Epidermal melanocyte (primary cell): ENCODE measurements at regions not wholly inside any gene's neighbourhood (a gene's known extent, or its start where the extent isn't known, plus 50 kb on each side); places are given as distances from the start of the nearest gene placed in this dataset.
"Not testable (repeated sequence)": the region's sequence is repeated elsewhere in the genome, so short reads cannot be mapped to it uniquely, and the experiment has no call there.

ENCODE experiments used
- DNase-seq: peaks from one replicate; pipeline ENCODE4 v3.0.0; 2011; ENCODE audit warnings: low spot score; ENCODE audit not compliant: insufficient read length

DNA sequence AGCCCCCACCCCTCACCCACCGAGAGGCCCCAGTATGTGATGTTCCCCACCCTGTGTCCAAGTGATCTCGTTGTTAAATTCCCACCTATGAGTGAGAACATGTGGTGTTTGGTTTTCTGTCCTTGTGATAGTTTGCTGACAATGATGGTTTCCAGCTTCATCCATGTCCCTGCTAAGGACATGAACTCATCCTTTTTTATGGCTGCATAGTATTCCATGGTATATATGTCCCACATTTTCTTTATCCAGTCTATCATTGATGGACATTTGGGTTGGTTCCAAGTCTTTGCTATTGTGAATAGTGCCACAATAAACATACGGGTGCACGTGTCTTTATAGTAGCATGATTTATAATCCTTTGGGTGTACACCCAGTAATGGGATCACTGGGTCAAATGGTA, 79.2 kb downstream of the PXDC1 start:
- not testable (repeated sequence) for DNase-seq

DNA sequence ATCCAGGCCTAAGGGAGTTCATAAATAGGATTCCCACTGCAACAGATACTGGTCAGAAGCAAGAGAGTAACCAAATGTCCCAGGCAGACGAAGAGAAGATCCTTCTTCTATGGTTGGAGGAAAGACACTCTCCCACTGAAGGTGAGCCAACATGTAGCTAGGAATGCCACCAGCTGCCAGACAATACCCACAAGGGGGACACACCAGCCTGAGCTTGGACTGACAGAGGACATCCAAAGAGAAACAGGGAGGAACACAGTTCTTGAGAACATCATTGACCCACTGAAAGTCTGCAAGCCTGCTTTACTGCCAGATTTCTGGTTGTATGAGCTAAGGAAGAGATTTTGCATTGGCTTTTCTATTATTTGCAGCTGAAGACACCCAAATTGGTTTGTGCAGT, 80.1 kb downstream of the PXDC1 start:
- DNase-seq: no peak

DNA sequence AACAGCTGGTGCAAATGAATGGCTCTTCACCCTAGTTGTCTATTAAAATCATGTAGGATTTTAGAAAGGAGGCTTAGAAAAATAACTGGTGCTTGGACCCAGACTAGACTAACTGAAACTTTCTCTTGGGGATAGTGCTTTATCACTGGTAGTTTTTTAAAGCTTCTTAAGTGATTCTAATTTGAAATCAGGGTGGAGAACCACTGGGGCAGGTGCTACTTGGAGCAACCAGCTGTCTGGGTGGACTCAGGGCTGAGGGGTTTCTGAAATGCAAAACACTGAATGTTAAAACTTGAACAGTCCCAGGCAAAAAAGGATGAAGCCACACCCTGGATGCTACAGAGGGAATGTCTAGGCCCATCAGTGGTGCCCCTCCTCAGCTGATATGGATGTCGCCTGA, 81.2 kb downstream of the PXDC1 start:
- no peak for DNase-seq

DNA sequence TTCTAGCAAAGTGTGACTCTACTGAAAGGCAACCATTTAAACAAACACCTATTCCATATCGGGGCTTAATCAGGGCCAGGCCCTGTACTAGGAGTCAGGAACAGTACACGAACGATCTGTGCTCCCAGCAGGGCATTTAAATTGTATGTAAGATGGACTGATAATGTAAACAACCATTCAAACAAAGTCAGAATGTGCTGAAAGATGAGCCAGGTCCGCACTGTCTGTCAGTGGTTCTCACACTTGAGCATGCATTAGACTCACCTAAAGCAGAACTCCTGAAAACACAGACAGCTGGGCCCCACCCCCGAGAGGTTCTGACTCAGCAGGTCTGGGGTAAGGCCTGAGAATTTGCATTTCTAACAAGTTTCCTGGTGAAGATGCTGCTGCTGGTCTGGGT, 81.6 kb downstream of the PXDC1 start:
- no peak for DNase-seq

DNA sequence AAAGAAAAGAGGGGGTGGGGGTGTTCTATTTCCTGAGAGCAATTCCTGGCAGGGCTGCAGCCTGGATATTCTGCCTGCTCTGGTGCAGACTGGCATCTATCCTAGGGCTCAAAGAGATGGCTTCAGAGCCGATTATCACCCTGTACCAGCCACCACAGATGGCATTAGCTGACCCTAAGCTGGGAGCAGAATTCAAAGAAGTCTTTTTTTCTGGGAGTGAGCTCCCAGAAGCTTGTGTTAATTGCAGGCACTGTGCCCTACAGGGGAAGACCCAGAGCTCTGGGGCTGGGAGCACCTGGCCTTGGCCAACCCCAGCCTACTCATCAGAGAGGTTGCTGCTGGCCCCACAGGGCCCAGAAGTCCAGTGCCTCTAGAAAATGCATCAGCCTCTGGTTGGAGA, 85.9 kb downstream of the PXDC1 start:
- no peak for DNase-seq

DNA sequence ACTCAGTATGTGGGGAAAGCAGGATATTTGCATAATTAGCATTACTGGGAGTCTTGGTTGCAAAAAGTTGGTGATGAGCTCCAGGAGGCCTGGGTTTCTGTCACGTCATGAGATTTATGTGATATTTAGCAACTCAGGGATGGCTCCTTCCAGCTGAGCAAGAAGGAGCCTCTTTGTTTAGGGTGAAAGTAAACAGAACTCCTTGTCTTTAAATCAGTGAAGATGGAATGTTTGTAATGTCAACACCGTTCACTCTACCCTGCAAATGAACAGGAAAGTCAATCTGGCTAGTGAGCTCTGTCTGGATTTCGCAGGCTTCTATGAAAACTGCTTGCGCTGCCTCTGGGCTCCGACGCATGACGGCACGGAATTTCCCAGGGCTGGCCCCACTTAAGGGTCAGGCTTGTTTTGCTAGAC, 86.9 kb downstream of the PXDC1 start:
- DNase-seq: no peak

DNA sequence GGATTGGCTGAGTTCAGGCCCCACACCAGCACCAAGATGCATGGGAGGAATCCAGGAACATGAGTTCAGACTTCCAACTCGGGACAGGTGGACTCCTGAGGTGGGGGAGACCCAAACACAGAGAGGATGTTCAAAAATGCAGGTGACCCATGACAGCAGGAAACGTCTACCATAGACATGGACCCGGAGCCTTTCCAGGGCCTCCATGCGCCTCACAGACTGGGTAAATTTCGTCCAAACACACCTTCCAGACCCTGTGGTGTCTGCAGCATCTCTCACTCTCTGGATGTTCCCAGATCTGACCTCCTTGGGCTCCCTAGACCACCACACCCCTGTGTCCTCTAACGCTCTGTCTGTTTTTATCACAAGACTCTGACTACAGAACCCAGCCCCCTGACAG, 87.7 kb downstream of the PXDC1 start:
- DNase-seq: no peak

DNA sequence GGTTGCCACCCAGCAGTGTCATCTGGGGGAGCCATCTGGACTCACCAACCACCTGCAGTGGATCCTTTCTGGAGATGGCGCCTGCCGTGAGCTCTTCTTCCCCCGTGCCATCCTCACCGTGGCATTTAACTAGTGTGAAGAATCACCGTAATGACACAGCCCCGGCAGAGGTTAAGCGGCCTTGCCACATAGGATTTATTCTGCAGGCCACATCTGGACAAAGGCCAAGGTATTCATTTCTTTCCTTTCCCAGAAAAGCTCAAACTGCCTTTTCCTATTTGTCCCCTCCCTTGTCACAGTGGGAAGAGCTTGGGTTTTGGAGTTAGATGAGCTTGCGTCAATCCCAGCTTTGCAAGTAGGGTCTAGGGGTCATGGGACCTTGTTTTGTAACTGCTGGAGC, 88.4 kb downstream of the PXDC1 start:
- DNase-seq: no peak

DNA sequence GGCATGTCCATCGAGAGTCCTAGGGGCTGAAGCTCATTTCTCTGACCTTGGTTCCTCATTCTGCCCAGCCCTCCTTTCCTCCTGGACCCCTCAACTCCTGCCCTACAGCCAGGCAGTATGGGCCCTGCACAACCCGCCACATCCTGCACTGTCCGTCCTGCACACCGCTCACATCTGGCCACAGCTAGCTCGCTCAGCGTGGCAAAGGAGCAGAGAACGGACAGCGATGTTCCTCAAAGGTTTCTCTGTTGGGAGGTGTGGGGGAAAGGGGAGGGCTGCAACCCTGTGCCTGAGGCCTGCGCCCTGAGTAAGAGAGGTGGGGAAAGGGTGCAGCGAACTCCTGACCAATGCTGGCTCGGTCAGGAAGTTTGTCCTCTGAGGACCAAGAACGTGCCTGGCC, 90.1 kb downstream of the PXDC1 start:
- no peak for DNase-seq

DNA sequence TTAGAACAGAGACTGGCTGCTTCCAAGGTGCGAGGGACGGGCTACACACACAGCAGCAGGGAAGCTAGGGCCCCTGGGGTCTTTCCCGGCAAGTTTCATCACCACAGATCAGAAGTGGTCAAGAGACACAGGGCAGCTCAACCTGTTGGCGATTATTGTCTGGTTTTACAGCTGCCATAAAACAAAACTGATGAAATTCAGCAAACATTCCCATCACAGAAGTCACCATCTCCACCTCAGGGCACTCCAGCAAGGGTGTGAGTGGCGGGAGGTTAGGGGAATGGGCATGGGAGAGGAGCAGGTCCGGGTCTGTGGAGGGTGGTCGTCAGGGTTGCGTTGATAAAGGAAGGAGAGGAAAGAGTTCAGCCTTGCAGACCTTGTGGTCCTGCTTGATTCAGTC, 91.0 kb downstream of the PXDC1 start:
- DNase-seq: no peak

DNA sequence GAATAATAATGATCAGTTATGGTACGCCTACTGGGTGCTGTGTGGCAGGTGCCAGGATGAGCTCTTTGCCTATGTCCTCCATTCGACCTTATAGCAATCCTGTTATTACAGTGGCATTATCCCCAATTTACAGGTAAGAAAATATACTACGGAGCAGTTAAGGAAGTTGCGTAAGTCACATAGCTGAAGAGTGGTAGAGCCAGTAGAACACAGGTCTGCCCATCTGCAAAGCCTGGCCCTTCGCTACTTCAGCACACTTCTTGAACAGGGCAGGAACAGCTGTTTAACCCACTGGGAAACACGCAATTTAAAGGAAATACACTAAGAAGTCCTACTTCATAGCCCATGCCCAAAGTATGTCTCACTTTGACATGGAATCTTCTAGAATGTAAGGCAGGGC, 91.8 kb downstream of the PXDC1 start:
- no peak for DNase-seq

DNA sequence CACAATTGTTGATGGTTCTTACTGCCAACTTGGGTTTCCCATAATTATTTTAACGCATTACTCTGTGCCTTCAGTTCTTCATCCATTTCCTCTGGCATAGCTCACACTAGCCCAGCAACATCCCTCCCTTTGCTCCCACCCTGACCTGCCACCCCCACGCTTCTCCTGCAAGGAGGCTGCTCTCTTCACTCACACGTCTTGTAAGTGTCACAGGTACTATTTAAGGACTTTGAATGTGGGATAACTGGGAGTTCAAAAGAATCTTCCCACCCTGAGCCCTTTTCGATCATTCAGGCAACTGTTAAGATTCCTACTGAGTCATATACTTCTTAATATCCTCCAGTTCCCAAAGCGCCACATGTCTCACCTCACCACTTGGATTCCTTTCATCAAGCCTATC, 95.4 kb downstream of the PXDC1 start:
- DNase-seq: no peak

DNA sequence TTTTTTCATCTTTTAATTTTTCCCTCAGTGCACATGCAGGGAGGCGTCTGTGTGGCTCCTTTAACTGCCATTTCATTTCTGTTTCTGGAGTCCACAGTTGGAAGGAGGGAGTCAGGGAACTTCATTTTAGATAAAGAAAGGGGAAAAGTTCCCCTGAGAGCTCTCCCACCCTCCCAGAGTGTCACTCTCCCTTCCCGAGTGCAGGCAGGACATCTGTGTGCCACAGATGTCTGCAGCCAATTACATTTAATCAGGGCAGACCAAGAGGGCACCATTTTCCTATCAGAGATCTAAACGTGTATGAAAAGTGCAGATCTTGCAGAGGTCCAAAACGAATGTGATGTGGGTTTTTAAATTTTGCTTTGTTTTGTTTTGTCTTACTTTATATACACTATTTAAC, 96.6 kb downstream of the PXDC1 start:
- DNase-seq: no peak

DNA sequence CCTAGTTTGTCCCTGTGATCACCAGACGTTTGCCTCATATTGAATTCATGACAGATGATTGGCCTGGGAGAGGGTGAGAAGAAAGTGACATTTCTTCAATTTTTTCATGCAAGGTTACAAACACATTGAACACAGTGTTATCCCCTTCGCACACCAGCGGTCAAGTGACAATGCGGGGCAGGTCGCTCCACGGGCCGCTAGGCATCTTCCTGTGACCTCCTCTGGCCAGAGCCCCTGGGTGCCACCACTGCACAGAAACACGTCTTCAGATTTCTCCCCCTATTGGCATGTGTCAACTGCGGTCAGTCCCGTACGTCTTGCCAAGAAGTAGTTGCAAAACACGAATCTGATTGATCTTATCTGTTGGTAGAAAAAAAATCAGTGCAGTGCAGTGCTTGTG, 97.1 kb downstream of the PXDC1 start:
- DNase-seq: no peak

DNA sequence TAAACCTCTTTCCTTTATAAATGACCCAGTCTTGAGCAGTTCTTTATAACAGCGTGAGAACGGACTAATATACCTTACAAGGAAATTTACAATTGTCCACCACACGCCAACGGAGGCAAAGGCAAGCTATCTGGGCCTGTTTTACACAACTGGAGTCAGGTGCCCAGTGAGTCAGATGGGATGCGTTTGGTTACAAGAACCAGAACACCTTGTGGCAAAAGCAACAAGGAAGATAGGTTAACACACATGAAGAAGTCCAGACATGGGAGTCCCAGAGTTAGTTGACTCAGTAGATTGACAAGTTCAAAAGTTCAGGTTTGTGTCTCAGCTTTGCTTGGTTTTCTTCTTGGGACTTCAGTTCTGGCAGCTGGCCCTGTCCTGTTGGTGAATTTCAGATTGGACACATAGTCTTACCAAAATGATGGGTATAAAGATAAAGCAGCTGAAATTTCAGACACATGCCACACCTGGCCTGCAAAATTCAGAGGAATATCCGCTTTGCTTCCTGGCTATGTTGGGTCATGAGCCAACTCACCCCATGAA, 97.9 kb downstream of the PXDC1 start:
- DNase-seq: no peak

DNA sequence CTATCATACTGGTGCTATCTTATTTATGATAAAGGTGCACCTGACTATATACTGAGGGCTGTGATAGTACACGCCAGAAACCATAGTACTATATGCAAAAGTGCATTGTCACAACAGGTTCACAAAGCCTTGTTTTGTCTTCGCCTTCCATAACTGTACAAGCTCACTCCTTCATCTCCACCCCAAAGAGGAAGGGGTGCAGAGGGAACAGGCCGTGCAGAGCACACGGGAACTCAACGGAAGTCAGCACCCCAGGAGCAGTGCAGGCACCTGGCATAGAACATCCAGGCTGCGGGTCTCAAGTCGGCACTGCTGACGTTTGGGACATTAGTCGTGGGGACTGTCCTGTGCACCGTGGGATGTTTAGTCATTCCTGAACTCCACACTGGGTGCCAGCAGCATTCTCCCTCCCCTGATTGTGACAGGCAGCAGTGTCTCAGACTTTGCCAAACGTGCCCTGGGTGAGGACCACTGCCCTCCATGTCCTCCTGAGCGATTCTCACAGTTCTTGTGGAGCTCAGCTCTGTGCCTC, 99.7 kb downstream of the PXDC1 start:
- no peak for DNase-seq

DNA sequence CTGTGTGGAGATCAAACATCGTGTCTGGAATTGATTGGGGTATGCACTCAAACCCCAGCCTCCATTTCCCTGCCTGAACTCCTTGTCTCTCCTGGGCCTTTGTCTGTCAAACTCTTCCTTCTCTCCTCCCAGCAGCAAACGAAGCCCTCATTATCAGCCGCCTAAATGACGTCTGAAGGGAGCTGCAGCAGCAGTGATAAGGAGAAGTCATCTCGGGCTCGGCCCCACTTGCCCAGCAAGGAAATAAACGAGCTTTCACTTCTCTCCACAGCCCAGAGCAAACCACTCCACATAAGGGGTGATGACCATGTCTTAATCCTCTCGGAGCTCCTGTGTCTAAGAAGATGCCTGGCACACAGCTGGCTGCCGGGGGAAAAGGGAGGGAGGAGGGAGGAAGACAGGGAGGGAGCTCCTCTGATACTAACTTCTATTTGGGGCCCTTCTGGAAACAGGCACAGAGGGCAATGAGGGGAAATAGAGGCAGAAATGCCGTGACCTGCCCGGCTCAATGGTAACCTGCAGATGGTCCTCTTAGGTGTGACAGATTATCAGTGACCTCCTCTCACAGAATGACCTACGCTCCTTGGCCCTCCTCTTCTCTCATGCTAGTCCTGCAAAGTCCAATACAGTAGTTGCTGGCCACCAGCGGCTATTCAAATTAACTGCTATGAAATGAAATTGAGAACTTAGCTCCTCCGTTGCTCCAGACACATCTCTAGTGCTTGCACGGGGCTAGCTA, 100.4 kb downstream of the PXDC1 start:
- DNase-seq: no peak

DNA sequence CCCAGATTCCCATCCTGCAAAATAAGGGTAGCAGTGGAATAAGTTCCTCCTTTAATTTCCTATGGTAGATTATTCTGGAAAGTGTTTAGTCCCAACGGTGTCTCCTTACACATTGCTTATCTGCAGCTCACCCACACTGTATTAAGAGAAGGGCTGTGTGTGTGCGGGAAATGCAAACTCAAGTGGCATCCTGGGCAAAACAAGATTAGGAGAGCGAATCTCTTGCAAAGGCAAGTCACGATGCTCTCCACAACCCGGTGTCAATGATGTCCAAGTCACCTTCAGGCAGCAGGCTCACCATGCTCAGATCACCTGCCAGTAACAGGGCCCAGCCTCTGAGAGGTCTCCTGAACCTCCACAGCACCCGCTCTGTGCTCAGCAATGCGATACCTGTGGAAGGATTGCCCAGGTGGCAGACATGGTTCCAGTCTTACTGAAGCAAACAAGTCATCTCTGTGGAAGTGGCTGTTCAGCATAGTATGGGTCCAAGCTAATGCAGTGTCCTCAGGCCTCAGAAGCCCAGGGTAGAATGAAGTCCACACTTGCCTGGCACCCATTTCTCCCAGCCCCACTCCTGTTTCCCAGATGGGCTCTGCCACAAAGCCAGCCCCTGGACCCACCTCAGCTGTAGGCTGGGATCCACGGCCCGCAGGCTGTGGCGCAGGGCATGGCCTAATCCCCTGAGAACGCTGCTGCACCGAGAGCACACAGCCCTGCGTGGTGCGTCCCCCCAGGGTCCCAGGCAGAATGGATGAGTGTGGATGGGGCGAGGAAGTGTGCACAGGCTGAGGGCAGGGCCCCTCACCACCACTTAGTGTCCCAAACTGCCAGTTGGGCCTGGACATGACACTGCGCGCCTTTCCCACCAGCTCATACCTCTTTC, 101.2 kb downstream of the PXDC1 start:
- no peak for DNase-seq

DNA sequence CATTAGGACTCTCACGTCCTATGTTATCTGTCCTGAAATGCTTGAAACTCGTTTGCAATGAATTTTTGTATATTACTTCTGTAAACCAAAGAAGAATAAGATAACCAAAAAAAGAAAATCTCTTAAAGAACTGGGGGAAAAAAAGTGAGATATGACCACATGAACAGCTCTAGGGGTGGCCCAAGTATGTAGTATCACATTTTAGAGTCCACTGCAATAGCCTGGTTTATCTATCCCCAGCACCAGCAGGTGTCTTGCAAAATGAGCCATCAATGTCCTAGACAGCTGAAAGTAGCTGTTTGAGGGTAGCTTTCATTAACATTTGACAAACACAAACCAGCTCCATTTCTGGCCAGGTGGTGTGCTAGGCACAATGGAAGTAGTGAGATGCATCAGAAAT, 102.8 kb downstream of the PXDC1 start:
- no peak for DNase-seq

DNA sequence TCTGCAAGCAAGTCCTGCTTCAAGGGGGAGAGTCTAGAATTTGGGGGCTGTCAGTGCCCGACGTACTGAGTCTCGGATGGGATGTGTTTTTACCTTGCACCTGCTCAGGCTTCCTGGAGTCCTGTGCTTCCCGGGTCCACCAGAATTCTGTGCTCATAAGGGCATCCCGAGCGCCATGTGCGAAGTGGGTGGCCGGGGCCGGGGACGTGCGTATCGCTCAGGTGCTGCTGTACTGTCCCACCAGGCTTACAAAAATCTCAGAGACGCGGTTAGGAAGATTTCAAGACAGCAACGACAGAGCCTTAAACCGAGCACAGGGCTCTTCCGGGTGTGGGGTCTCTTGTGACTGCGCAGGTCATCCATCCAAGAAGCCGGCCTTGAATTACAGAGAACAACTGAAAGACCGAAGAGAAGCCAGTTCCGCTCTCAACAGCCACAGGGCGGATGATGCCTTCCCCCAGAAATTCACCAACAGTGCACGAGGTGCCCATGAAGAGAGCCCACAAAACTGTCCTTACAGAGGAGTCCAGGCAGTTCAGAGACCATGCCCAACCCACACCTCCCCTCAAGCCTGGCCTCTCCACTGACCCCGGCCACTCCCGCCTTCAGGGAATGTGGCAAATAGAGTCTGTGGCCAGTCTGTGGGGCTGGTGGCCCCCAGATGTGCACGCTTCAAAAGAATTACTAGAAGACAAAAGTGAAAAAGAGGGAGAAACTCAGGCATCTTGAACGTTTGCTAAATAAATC, 104.7 kb downstream of the PXDC1 start:
- DNase-seq: no peak

DNA sequence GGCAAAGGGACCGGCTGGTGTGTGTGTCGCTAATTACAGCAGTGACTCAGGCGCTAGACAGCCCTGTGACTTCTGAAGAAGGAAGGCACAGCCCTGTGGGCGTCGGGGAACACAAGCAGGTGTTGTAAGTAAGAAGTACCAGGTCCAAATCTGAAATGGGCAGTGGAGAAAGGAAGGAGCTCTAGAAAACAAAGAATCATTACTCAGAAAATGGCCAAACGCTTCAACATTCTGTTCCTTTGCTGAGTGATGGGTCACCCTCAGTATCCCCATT, 106.8 kb downstream of the PXDC1 start:
- DNase-seq: no peak
